Activated CD8-positive, alpha-beta T cell treated with anti-CD3 and anti-CD28 coated beads for 36 hours (primary cell): ENCODE measurements at regions not wholly inside any gene's neighbourhood (a gene's known extent, or its start where the extent isn't known, plus 50 kb on each side); places are given as distances from the start of the nearest gene placed in this dataset.

ENCODE experiments used
- ATAC-seq: fragments of 200-7000 bp; cut with Tn5 transposase; one replicate; pipeline ENCODE4 v1.10.0; 2021; ENCODE audit warnings: mild to moderate bottlenecking, moderate library complexity
- CTCF ChIA-PET: fragments of 350-600 bp; sonication (Branson Sonifier 250); formaldehyde crosslinking; loops from one replicate; lab custom pipeline; 2021; ENCODE audit warnings: antibody characterized with exemption; lab: Charles Lee
- POLR2A ChIA-PET: fragments of 350-600 bp; sonication (Branson Sonifier 250); formaldehyde crosslinking; loops from one replicate; lab custom pipeline; 2021; ENCODE audit warnings: antibody characterized with exemption; lab: Charles Lee
- DNase-seq: peaks from one replicate; pipeline ENCODE4 v3.0.0-alpha.2; 2020
- H3K27ac Mint-ChIP-seq: one replicate; pipeline ENCODE4 v1.8.0; 2021; ENCODE audit warnings: mild to moderate bottlenecking, mixed read lengths
- H3K27me3 Mint-ChIP-seq: one replicate; pipeline ENCODE4 v1.8.0; 2021; ENCODE audit warnings: mixed read lengths
- H3K36me3 Mint-ChIP-seq: one replicate; pipeline ENCODE4 v1.8.0; 2021; ENCODE audit warnings: low read depth, mixed read lengths
- H3K4me1 Mint-ChIP-seq: one replicate; pipeline ENCODE4 v1.8.0; 2021; ENCODE audit warnings: low read depth, mixed read lengths
- H3K4me3 Mint-ChIP-seq: one replicate; pipeline ENCODE4 v1.8.0; 2021; ENCODE audit warnings: mild to moderate bottlenecking, moderate library complexity, mixed read lengths
- H3K9me3 Mint-ChIP-seq: one replicate; pipeline ENCODE4 v1.8.0; 2021; ENCODE audit warnings: mixed read lengths
- intact Hi-C: fragments of 100-400 bp; cut with micrococcal nuclease; formaldehyde crosslinking; loops from one replicate; pipeline ENCODE4 v1.10.0; 2022
- TF ChIP-seq, protein P1 (sequence below): fragments of 200-600 bp; IDR thresholded peaks from one replicate; pipeline ENCODE4 v1.8.0; 2022; ENCODE audit warnings: antibody characterized with exemption, mild to moderate bottlenecking

DNA sequence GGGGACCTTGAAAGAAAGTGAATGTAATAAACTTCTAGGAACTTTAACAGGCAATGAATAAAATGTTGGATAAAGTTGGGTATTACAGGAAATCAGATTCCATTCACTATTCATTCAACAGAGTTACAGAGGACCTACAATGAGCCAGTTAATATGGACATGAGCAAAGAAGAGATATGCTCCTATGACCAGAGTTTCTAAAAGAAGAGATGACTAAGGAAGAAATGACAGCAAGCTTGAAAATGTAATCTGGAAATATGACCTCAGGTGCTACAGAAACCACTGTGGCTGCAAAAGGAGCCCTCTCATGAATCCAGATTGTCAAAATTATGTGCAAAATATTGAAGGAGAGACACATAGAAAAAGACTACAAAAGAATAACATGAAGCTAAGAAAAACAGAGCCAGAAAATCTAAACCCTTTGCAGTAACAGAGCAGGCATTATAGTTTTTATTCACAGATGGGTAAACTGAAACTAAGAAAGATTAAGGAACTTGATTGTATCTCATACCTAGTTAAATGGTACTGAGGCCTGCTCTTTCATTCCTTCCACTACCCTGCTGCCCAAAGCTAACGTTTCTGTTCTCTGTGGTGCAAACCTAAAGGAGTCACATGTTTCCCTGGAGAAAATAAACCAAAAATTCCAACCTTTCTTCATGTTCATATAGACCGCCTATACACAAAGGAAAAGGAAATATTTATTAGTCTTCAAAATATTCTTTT, 378.3 kb downstream of the GBA3 start:
- no peak overlapping the region for H3K4me3 Mint-ChIP-seq
- TF ChIP-seq, protein P1, sequence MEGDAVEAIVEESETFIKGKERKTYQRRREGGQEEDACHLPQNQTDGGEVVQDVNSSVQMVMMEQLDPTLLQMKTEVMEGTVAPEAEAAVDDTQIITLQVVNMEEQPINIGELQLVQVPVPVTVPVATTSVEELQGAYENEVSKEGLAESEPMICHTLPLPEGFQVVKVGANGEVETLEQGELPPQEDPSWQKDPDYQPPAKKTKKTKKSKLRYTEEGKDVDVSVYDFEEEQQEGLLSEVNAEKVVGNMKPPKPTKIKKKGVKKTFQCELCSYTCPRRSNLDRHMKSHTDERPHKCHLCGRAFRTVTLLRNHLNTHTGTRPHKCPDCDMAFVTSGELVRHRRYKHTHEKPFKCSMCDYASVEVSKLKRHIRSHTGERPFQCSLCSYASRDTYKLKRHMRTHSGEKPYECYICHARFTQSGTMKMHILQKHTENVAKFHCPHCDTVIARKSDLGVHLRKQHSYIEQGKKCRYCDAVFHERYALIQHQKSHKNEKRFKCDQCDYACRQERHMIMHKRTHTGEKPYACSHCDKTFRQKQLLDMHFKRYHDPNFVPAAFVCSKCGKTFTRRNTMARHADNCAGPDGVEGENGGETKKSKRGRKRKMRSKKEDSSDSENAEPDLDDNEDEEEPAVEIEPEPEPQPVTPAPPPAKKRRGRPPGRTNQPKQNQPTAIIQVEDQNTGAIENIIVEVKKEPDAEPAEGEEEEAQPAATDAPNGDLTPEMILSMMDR: no peak
- no peak for DNase-seq
- ChIA-PET CTCF (no interaction called here), POLR2A (no interaction called here)
- no peaks in the 10 kb centered on the region for H3K36me3 Mint-ChIP-seq
- peaks cover 3% of the 10 kb centered on the region for H3K9me3 Mint-ChIP-seq
- H3K27ac Mint-ChIP-seq: no peak overlapping the region
- intact Hi-C loops: no loop called here
- H3K27me3 Mint-ChIP-seq: no peaks in the 10 kb centered on the region
- no peak for ATAC-seq
- H3K4me1 Mint-ChIP-seq: no peaks in the 10 kb centered on the region

DNA sequence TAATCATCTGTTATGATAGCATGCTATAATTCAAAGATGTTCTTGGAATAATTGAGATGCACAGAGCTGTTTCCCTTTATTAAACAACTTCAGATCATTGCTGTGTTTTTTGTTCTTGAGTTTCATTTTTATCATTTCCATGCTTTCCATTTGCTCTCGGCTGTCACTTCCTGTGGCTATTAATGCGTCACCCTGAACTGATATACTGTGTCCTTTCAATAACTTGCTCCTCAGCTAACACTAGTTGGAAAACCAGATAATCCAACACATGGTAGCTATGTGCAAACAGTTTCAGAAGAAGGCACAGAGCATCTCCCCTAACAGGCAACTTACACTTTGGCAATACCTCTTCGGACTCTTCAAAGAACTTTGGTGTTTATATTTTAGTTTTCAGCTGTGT, 376.0 kb downstream of the GBA3 start:
- DNase-seq (no peak), ATAC-seq (no peak)
- POLR2A ChIA-PET: no interaction called here
- Mint-ChIP-seq H3K27ac (no peak overlapping the region), H3K4me1 (no peaks in the 10 kb centered on the region), H3K27me3 (no peaks in the 10 kb centered on the region), H3K4me3 (no peak overlapping the region), H3K36me3 (no peaks in the 10 kb centered on the region), H3K9me3 (peaks cover 3% of the 10 kb centered on the region)
- CTCF ChIA-PET: no interaction called here
- intact Hi-C loops: no loop called here
- TF ChIP-seq, protein P1: no peak

DNA sequence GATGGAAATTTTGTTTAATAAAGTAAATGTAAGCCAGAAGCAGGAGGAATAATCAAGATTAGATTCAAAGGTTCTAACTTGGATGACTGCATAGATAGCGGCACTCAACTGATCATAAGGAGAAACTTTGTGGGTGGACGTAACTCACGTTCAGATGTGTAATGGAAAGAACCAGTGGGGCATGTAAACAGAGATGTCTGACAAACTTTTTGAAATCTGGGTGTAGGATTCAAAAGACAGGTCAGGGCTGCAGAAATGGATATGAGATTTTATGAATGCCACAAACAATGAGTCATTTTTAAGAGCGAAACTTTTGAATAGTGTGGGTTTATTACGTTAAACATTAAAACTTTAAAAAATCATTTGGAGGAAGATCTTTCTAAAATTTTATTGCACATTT, 375.6 kb downstream of the GBA3 start:
- CTCF ChIA-PET: no interaction called here
- no peak overlapping the region for H3K27ac Mint-ChIP-seq
- TF ChIP-seq, protein P1: no peak
- POLR2A ChIA-PET: no interaction called here
- ATAC-seq: no peak
- no peaks in the 10 kb centered on the region for H3K4me1 Mint-ChIP-seq
- H3K36me3 Mint-ChIP-seq: no peaks in the 10 kb centered on the region
- intact Hi-C loops: no loop called here
- no peak overlapping the region for H3K4me3 Mint-ChIP-seq
- H3K9me3 Mint-ChIP-seq: peaks cover 3% of the 10 kb centered on the region
- H3K27me3 Mint-ChIP-seq: no peaks in the 10 kb centered on the region
- DNase-seq: no peak

DNA sequence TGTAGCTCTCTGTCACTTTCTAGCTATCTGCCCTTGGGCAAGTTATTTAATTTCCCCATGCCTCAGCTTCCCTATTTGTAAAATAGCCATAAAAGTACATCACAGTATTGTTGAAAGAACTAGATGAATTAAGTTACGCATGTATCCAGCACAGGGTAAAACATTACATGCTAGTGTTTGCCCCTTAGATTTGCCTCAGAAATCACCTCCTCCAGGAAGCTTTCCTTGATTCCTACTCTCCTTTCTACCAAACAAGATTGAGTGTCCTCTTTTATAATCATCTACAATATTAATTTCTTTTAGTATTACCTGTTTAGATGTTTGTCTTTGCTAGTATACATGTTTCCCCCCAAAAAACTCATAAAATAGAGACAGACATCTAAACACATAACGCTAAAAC, 369.5 kb downstream of the GBA3 start:
- POLR2A ChIA-PET: no interaction called here
- intact Hi-C loops: no loop called here
- no peaks in the 10 kb centered on the region for H3K4me1 Mint-ChIP-seq

DNA sequence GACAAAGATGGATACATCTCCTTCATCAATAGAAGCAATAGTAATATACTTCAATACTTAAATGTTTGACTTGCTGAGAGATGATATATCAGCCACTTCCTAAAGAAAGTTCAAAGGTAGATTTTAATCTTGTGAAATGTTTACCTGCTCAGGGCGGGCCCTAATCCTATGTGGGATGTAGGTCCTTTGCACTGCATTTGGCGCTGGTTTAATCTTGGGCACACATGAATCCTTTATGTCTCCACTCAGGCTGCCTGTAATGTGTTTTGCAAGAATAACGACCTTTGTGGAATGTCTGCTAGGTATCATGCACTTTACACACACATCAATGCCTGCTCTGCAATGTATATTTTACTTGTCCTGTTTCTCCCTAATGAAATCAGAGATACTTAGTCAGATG, 368.7 kb downstream of the GBA3 start:
- no peak for ATAC-seq
- H3K4me1 Mint-ChIP-seq: no peaks in the 10 kb centered on the region
- intact Hi-C loops: no loop called here
- H3K36me3 Mint-ChIP-seq: no peaks in the 10 kb centered on the region
- peaks cover 3% of the 10 kb centered on the region for H3K9me3 Mint-ChIP-seq
- H3K27me3 Mint-ChIP-seq: no peaks in the 10 kb centered on the region
- ChIA-PET CTCF (no interaction called here), POLR2A (no interaction called here)
- H3K27ac Mint-ChIP-seq: no peak overlapping the region
- TF ChIP-seq, protein P1: no peak
- no peak overlapping the region for H3K4me3 Mint-ChIP-seq
- no peak for DNase-seq

More for the DNA sequence above, 369.5 kb downstream of the GBA3 start:
- no peak for DNase-seq
- H3K36me3 Mint-ChIP-seq: no peaks in the 10 kb centered on the region
- CTCF ChIA-PET: interaction anchor here (0.6 kb wide), 1 partner anchor 1473 kb away, joined by 3 read pairs; no protein-coding TSS in a partner anchor
- H3K4me3 Mint-ChIP-seq: no peak overlapping the region
- no peak for ATAC-seq
- peaks cover 4% of the 10 kb centered on the region for H3K9me3 Mint-ChIP-seq
- H3K27me3 Mint-ChIP-seq: no peaks in the 10 kb centered on the region
- H3K27ac Mint-ChIP-seq: no peak overlapping the region
- TF ChIP-seq, protein P1: no peak
